ENCODE measurements at regions not wholly inside any gene's neighbourhood (a gene's known extent, or its start where the extent isn't known, plus 50 kb on each side); places are given as distances from the start of the nearest gene placed in this dataset.

DNA sequence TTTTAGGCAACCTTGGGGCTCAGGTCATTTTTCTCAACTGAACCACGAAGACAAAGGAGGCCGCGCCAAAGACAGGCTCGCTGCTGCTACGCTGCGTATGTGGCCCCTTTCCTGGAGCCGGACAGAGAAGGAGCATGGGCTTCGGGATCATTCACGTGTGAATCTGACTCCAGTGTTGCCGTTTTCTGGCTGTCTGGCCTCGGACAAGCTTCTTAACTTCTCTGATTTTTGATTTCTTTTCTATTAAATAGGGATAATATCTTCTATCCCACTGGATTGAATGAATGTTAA lies 50.8 kb upstream of the ZNF366 start:
- FAIRE-seq (no peak), DNase-seq (ENCODE audit: insufficient read length, low spot score) (no peak)

DNA sequence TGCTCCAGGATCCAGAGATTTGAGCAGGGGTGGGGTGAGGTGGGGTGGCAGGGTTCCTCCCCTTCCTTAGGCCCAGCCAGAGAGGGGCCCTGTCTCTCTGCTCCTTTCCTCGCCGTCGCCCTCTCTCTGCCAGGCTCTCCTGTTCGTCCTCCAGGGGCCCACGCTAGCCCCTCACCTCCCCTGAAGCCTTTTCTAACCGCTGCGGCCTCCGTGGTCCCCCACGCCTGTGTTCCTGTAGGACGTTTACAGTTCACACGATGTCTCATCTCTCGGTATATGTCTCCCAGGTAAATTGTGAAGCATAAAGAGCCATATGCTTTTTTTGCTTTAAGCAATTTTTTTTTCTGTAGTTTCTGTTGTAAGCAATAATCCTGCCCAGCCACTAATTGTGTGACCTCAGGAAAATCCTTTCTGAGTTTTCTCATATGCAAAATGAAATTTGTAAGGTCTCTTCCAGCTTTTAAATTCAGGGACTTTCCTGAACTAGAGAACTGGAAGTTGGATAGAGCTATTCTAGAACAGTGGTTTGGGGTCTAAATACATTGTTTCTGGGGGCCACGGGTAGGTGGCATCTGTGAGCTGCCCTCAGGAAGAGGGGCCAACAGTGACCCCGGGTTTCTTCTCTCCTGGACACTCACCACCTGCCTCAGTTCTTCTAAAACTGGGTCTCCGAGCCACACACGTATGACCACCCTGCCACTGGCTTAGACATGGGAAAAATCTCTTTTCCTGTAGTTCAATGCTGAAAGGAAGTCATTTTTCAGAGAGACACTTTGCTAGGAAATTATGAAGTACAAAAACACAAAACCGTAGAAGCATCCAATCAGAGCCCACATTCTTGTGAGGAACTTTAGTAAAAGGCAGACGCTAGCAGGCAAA lies 50.2 kb upstream of the ZNF366 start:
- FAIRE-seq = no peak

More for the DNA sequence above, 50.2 kb upstream of the ZNF366 start:
- DNase-seq (ENCODE audit: insufficient read length, low spot score) = no peak
